Activated CD8-positive, alpha-beta memory T cell treated with anti-CD3 and anti-CD28 coated beads for 48 hours (primary cell): ENCODE measurements at regions not wholly inside any gene's neighbourhood (a gene's known extent, or its start where the extent isn't known, plus 50 kb on each side); places are given as distances from the start of the nearest gene placed in this dataset.
"Not testable (repeated sequence)": the region's sequence is repeated elsewhere in the genome, so short reads cannot be mapped to it uniquely, and the experiment has no call there.

Source experiments
- DNase-seq, 3 experiments: peaks; one replicate each; pipeline ENCODE4 v3.0.0-alpha.2; 2020; ENCODE audit warnings: low read depth in 2 of 3, low spot score in 2 of 3

- DNase-seq, result no peak
These were observed 105.6 kb upstream of the DAPK1 start for GRCh38 chr9:87392086-87392485.

- DNase-seq, result no peak
These were observed 103.9 kb upstream of the DAPK1 start for GRCh38 chr9:87393706-87394230.

DNA sequence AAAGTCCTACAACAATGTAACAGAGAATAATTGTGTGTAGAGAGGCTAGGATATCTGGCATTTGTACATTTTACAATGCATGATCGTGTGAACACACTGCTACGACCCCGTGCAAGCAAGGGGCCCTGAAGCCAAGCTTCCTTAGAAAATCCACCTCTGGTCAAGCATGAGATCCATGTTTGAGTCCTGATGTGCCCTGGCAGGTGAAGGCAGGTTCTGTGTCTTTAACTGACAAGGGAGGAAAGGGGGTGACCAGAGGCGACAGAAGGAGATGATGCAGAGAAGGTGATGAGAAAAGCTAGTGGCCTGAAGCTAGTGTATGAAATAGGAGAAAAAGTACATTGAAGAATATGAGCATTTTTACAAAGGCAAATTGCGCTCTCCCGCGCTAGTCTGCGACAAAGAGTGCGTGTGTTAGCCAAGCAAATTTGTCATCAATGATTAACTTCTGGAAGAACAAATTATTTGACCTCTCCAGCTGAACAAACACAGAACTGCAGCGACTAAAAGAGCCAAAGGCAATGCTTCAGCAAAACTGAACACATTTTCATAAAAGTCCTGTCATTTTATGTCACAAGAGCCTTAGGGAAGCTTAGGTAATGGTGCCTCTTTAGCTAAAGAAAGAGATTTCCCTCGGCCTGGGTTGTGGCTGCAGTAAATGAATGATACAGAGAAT lies 101.7 kb upstream of the DAPK1 start:
- DNase-seq, result no peak

- DNase-seq, result no peak
These were observed 96.0 kb upstream of the DAPK1 start for GRCh38 chr9:87401681-87402080.

DNA sequence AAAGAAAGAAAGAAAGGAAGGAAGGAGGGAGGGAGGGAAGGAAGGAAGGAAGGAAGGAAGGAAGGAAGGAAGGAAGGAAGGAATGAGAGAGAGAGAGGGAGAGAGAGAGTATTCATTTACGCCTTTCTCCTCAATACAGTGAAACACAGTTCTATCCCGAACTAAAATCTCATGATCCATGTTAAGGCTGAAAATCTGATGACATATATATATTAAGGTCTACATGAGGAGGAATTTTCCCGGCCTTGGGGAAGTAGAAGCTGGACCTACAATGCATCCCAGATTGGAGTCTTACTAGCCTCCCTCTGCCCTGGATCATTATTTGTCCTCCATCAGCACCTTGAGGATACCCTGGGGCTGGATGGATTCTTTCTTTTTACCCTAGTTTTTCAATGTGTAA lies 95.1 kb upstream of the DAPK1 start:
- no peak for DNase-seq

GRCh38 chr9:87405677-87406542 lies 91.8 kb upstream of the DAPK1 start:
- DNase-seq, result no peak

DNA sequence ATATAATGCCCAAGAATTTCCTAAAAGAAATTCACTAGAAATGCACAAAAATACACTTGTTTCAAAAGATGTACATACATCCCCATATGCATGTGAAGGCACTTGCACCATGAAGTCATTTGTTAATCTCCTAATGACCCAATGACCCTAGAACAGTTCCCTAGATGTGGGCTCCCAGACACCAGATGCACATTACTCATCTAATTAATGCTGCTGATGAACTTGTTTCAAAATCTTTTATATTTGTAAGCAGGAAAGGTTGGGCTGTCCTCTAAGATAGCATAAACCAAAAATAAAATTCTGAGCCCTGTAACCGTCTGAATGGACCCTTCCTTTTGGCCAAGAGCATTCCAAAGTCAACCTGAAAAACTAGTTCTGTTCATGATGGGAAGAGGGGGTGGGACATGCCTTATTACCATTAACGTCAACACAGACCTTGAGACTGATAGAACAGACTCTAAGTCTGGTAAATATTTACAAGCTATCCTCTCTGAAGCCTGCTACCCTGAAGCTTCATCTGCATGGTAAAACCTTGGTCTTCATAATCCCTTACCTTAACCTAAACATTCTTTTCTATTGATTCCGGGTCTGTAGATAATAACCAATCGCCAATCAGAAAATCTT lies 91.0 kb upstream of the DAPK1 start:
- no peak for DNase-seq

DNA sequence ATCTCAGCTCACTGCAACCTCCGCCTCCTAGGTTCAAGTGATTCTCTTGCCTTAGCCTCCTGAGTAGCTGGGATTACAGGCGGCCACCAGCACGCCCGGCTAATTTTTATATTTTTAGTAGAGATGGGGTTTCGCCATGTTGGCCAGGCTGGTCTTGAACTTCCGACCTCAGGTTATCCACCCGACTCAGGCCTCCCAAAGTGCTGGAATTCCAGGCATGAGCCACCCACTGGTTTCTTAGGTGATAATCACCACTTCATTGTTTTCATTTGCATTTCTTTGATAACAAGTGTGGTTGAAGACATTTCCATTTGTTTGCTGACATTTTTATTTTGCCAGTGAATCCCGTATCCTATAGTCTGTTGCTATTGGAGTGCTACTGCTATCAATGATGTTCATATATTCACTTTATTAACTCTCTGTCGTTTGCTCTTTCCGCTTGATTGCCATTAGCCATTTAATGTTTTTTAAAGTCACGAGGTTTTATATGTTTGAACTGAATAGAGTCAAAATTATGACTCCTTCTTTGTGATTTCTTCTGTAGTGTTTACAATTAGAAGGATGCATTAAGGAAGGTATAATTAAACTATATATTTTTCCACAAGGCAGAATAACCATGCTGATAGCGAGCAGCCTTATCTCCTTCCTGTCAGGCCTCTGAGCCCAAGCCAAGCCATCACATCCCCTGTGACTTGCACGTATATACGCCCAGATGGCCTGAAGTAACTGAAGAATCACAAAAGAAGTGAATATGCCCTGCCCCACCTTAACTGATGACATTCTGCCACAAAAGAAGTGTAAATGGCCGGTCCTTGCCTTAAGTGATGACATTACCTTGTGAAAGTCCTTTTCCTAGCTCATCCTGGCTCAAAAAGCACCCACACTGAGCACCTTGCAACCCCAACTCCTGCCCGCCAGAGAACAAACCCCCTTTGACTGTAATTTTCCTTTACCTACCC lies 87.3 kb upstream of the DAPK1 start:
- DNase-seq, result not testable (repeated sequence)

DNA sequence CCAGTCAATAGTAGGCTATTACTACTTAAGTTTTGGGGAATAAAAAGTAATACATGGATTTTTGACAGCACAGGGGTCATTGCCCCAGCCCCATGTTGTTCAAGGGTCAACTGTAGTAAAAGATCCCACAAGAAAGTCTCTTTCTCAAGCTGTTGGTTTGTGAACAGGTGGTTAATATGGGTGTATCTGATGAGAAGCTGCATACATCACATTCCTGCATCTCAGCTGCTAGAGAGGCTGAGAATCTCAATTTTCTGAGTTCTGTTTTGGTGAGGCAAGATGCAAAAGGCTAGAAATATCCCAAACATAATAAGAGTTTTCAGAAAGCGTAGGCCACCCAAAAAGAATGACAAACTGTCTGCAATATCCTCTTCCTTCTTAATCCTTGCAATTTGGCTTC lies 76.8 kb upstream of the DAPK1 start:
- DNase-seq, result no peak

- DNase-seq, result no peak
These were observed 75.9 kb upstream of the DAPK1 start for GRCh38 chr9:87421734-87422133.

DNA sequence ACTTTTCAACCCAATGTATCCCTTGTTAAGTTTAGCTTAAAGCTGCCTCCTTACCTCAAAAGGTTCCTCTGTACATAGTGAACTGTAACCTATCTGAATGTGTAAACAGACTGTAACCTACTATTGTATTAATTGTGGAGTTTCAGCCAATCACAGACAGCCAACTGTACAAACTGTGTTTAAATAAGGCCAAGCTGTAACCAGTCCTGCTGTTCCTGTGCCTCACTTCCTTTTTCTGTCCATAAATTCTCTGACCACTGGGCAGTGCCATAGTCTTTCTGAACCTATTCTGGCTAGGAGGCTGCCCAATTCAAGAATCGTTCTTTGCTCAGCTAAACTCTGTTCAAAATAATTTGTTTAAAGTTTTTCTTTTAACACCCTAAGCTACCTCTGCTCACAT lies 74.7 kb upstream of the DAPK1 start:
- DNase-seq, result no peak

DNA sequence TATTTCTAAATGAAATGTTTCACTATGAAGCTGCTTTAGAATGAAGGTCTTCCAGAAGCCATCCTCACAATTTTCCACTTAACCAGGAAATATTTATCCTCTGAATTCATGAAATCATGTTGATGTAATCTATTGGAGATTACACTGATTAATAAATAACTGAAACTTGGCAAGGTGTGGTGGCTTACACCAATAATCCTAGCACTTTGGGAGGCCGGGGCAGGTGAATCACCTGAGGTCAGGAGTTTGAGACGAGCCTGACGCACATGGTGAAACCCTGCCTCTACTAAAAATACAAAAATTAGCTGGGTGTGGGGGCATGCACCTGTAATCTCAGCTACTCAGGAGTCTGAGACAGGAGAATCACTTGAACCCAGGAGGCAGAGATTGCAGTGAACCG lies 73.8 kb upstream of the DAPK1 start:
- not testable (repeated sequence) for DNase-seq

DNA sequence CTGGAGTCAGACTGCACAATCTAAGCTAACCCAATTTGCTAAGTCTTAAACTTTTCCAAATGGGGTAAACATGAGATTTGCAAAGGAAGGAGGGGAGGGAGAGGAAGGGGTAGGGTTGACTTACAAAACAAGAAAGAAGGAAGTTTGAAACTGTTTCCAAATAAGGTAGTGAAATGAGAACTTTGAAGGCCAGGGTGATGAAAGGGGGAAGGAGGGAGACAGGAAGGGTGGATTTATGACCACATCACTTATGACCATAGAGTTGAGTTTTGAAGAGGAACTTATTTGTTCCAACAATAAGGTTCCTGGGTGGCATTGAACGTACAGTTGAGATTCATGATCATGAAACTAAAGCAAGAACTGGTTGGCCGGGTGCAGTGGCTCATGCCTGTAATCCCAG lies 72.5 kb upstream of the DAPK1 start:
- DNase-seq, result no peak

- no peak for DNase-seq
These were observed 69.7 kb upstream of the DAPK1 start for GRCh38 chr9:87427851-87428506.

DNA sequence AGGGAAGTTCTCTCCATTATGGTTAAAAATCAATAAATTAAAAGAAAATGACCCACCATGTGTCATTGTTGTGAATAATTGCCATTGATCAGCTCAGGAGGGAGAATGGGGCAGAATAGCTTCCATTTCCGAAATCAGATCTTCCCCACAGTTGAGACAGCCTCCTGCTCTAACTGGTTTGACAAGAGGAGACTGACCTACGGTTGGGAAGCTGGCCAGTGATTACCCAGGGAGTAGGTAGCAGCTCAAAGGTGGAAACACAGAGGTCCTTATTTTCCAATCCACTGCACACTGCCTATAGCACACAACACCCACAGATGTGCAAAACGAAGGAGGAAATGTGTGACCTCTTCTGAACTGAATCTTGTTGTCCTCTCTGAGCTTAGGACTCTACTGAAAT lies 69.0 kb upstream of the DAPK1 start:
- DNase-seq, result no peak

DNA sequence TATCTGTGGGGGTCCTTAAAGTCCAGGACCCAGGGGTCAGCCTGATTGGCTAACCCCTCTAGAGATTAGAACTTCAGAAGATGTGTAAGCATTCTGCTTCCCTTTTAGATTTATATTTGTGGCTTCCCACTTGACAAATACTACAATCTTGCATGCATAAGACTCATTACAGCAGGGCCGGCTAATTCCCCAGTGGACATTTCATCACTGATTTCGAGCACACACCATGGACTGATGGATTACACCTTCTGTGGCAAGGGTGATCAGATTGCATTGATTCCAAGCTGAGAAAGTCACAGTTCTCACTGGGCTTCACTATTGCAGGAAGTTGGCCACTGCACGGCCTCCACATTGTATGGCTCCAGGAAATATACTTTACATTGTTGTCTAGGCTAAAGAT lies 65.8 kb upstream of the DAPK1 start:
- no peak for DNase-seq

GRCh38 chr9:87433853-87434252 lies 63.8 kb upstream of the DAPK1 start:
- DNase-seq, result no peak

GRCh38 chr9:87434366-87434765 lies 63.3 kb upstream of the DAPK1 start:
- no peak for DNase-seq

DNA sequence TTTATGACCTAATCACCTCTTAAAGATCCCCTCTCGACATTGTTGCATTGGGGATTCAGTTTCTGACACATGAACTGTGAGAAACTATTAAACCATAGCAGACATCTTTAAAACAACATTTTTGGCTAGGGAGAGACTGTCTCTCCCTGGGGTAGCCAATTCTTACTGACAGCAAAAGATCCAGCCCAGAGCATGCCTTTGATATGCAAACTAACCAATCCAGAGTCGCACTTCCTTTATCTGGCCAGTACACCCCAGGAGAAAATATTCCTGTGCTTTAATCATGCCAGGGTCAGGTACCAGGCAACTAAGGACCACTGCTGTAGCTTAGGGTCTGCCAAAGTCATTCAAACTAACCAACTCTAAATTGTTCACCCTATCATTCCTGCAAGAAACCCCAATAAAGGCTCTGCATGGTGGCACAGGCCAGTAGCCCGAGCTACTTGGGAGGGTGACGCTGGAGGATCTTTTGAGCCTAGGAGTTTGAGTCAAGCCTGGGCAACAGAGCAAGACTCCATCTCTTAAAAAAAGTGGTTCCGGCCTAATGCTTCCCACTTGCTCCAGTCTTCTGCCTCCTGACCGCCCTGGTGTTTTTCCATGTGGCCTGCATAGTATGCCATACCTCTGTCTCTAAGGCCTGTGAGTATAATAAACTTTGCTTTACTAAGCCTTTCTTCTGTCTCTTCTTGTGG lies 62.3 kb upstream of the DAPK1 start:
- DNase-seq, result no peak

DNA sequence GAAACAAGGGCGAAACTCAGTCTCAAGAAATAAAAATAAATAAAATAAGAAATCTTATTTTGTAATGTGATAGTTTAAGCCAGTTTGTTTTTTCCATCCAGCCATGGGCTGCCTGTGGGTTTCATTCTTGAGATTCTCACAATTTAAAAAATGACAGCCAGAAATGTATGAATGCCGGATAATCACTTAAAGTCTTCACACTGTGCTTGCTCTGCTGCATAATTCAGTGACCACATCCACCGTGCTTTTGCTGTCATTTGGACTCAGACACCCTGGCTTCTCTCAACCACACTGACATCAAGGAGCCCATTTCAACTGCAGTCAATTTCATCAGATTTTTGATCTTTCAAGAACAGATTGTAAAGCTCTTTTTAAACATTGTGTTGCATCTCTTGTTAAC lies 61.0 kb upstream of the DAPK1 start:
- DNase-seq, result no peak
